Loucy (cell line): ENCODE measurements at regions not wholly inside any gene's neighbourhood (a gene's known extent, or its start where the extent isn't known, plus 50 kb on each side); places are given as distances from the start of the nearest gene placed in this dataset.

Experiments used
- H2AFZ ChIP-seq: fragments of 200-600 bp; sonication (generic); 2 replicates; pipeline ENCODE4 v1.6.0; 2016; ENCODE audit warnings: antibody characterized with exemption, mild to moderate bottlenecking, low read length, moderate library complexity
- H3F3A ChIP-seq: fragments of 200-600 bp; 2 replicates; pipeline ENCODE4 v1.6.0; 2016; ENCODE audit warnings: antibody characterized with exemption, low read depth, mild to moderate bottlenecking
- H3K27me3 ChIP-seq: fragments of 200-600 bp; sonication (generic); 2 replicates; pipeline ENCODE4 v1.6.1; 2014; ENCODE audit warnings: low read length, mild to moderate bottlenecking; ENCODE audit not compliant: insufficient read depth, poor library complexity, severe bottlenecking
- H3K36me3 ChIP-seq: fragments of 200-600 bp; sonication (generic); 2 replicates; pipeline ENCODE4 v1.6.1; 2016; ENCODE audit warnings: low read length; ENCODE audit not compliant: insufficient read depth
- H3K4me1 ChIP-seq: fragments of 200-600 bp; sonication (generic); 2 replicates; pipeline ENCODE4 v1.5.1; 2014; ENCODE audit warnings: low read length, mild to moderate bottlenecking; ENCODE audit not compliant: insufficient read depth, poor library complexity, severe bottlenecking
- H3K4me2 ChIP-seq: fragments of 200-600 bp; sonication (generic); 2 replicates; pipeline ENCODE4 v1.6.0; 2014; ENCODE audit warnings: antibody characterized with exemption, low read length, low read depth, mild to moderate bottlenecking; ENCODE audit not compliant: poor library complexity, severe bottlenecking
- H3K4me3 ChIP-seq: fragments of 200-600 bp; sonication (generic); 2 replicates; pipeline ENCODE4 v1.5.1; 2014; ENCODE audit warnings: low read length, mild to moderate bottlenecking, mixed read lengths; ENCODE audit not compliant: poor library complexity, severe bottlenecking
- H3K79me2 ChIP-seq: fragments of 200-600 bp; sonication (generic); 2 replicates; pipeline ENCODE4 v1.6.1; 2014; ENCODE audit warnings: low read length; ENCODE audit not compliant: insufficient read depth
- H3K9ac ChIP-seq: fragments of 200-600 bp; sonication (generic); 2 replicates; pipeline ENCODE4 v1.6.0; 2014; ENCODE audit warnings: mild to moderate bottlenecking, low read depth, low read length, moderate library complexity; ENCODE audit not compliant: poor library complexity, severe bottlenecking
- H3K9me2 ChIP-seq: fragments of 200-600 bp; sonication (generic); replicated peaks from 2 replicates; pipeline ENCODE4 v1.6.1; 2016; ENCODE audit warnings: low read depth, low read length, mixed read lengths
- H3K9me3 ChIP-seq: fragments of 200-600 bp; sonication (generic); 2 replicates; pipeline ENCODE4 v1.6.1; 2014; ENCODE audit warnings: mild to moderate bottlenecking, antibody characterized with exemption, low read length, low read depth; ENCODE audit not compliant: insufficient read depth
- H4K20me1 ChIP-seq: fragments of 200-600 bp; sonication (generic); 2 replicates; pipeline ENCODE4 v1.6.0; 2014; ENCODE audit warnings: antibody characterized with exemption, low read length, mild to moderate bottlenecking; ENCODE audit not compliant: insufficient read depth, poor library complexity, severe bottlenecking
- CTCF ChIP-seq: fragments of 200-600 bp; sonication (generic); conservative IDR thresholded peaks from 2 replicates; pipeline ENCODE4 v1.5.1; 2014; ENCODE audit warnings: mild to moderate bottlenecking, antibody characterized with exemption, low read length
- EZH2phosphoT487 ChIP-seq: fragments of 200-600 bp; IDR thresholded peaks from 2 replicates; pipeline ENCODE4 v1.6.1; 2018; ENCODE audit warnings: antibody characterized with exemption, mild to moderate bottlenecking, moderate library complexity, borderline replicate concordance

GRCh38 chr21:18545908-18546307, 142.3 kb upstream of the TMPRSS15 start:
- no peaks in the 10 kb centered on the region for H3F3A ChIP-seq
- no peak overlapping the region for H2AFZ ChIP-seq
- no peaks in the 10 kb centered on the region for H4K20me1 ChIP-seq
- no peaks in the 10 kb centered on the region for H3K79me2 ChIP-seq
- no peak overlapping the region for H3K9ac ChIP-seq
- no peaks in the 10 kb centered on the region; the same call in 1 of the 2 replicates for H3K9me2 ChIP-seq
- no peak overlapping the region for H3K4me2 ChIP-seq
- no peaks in the 10 kb centered on the region for H3K27me3 ChIP-seq
- no peaks in the 10 kb centered on the region for H3K36me3 ChIP-seq
- no peak overlapping the region for H3K4me3 ChIP-seq
- no peaks in the 10 kb centered on the region for H3K9me3 ChIP-seq
- TF ChIP-seq CTCF (no peak), EZH2phosphoT487 (no peak)
- H3K4me1 ChIP-seq = no peaks in the 10 kb centered on the region

GRCh38 chr21:18547347-18547746, 143.8 kb upstream of the TMPRSS15 start:
- H3K79me2 ChIP-seq = no peaks in the 10 kb centered on the region
- no peak overlapping the region for H2AFZ ChIP-seq
- no peaks in the 10 kb centered on the region for H3K9me3 ChIP-seq
- H3K4me1 ChIP-seq = no peaks in the 10 kb centered on the region
- no peaks in the 10 kb centered on the region for H3K27me3 ChIP-seq
- no peak overlapping the region for H3K9ac ChIP-seq
- H3K4me3 ChIP-seq = no peak overlapping the region
- H3K9me2 ChIP-seq = no peaks in the 10 kb centered on the region; the same call in 1 of the 2 replicates
- no peaks in the 10 kb centered on the region for H3K36me3 ChIP-seq
- no peaks in the 10 kb centered on the region for H4K20me1 ChIP-seq
- H3K4me2 ChIP-seq = no peak overlapping the region
- TF ChIP-seq CTCF (no peak), EZH2phosphoT487 (no peak)
- H3F3A ChIP-seq = no peaks in the 10 kb centered on the region

GRCh38 chr21:18548249-18548648, 144.7 kb upstream of the TMPRSS15 start:
- Histone ChIP-seq H3K36me3 (no peaks in the 10 kb centered on the region), H3F3A (no peaks in the 10 kb centered on the region), H2AFZ (no peak overlapping the region), H3K9ac (no peak overlapping the region), H3K4me3 (no peak overlapping the region), H3K9me3 (no peaks in the 10 kb centered on the region), H3K9me2 (no peaks in the 10 kb centered on the region; the same call in 1 of the 2 replicates), H3K27me3 (no peaks in the 10 kb centered on the region), H3K4me1 (no peaks in the 10 kb centered on the region), H3K4me2 (no peak overlapping the region), H3K79me2 (no peaks in the 10 kb centered on the region), H4K20me1 (no peaks in the 10 kb centered on the region)
- TF ChIP-seq CTCF (no peak), EZH2phosphoT487 (no peak)
